ENCODE measurements at regions not wholly inside any gene's neighbourhood (a gene's known extent, or its start where the extent isn't known, plus 50 kb on each side); places are given as distances from the start of the nearest gene placed in this dataset.
"Not testable (repeated sequence)": the region's sequence is repeated elsewhere in the genome, so short reads cannot be mapped to it uniquely, and the experiment has no call there.

- Histone ChIP-seq H3K4me1 (ENCODE audit: control insufficient read depth, insufficient read depth, low read length) (no peaks in the 10 kb centered on the region), H3K9me3 (ENCODE audit: control insufficient read depth, low read length) (no peaks in the 10 kb centered on the region), H3K4me3 (ENCODE audit: low read length) (no peak overlapping the region), H3K27me3 (ENCODE audit: control insufficient read depth, insufficient read depth) (no peaks in the 10 kb centered on the region), H3K27ac (ENCODE audit: low read length) (no peak overlapping the region)
- WGBS: 42% methylated on average over 2 of the region's 2 CpGs
- DNase-seq: no peak
- ATAC-seq: no peak
- intact Hi-C loops (cut with DNase I): no loop called here
Measured at GRCh38 chr17:33873201-33873617, 381.9 kb upstream of the CCL2 start.

GRCh38 chr17:33874617-33875060 lies 380.4 kb upstream of the CCL2 start:
- Histone ChIP-seq H3K9me3 (ENCODE audit: control insufficient read depth, low read length) (no peaks in the 10 kb centered on the region), H3K27me3 (ENCODE audit: control insufficient read depth, insufficient read depth) (no peaks in the 10 kb centered on the region), H3K27ac (ENCODE audit: low read length) (no peak overlapping the region), H3K4me3 (ENCODE audit: low read length) (no peak overlapping the region), H3K4me1 (ENCODE audit: control insufficient read depth, insufficient read depth, low read length) (no peaks in the 10 kb centered on the region)
- 45% methylated on average over 2 of the region's 2 CpGs for WGBS
- intact Hi-C loops (cut with DNase I): no loop called here
- ATAC-seq (no peak), DNase-seq (peak; percentile 27 to 68 (median 68))

DNA sequence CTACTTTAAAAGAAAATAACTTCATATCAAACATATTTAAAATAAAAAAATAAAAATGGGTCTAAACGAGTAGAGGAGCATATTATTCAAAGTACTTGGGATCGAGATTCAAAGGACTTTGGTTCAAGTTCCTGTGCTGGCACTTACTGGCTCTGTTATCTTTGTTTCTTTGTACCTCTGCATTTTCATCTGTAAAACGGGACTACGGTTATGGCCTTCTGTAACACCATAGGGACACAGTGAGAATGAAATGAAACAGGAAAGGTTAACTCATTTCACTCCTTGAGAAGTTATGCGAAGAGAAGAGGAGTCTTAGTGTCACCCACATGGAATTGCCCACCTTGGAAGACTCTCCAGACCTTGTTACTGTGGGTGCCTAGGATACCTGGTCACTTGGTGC lies 379.1 kb upstream of the CCL2 start:
- intact Hi-C loops (cut with DNase I): no loop called here
- H3K27ac ChIP-seq (ENCODE audit: low read length): no peak overlapping the region
- no peaks in the 10 kb centered on the region for H3K9me3 ChIP-seq (ENCODE audit: control insufficient read depth, low read length)
- ATAC-seq (no peak), DNase-seq (no peak)
- WGBS: 74% methylated on average over 5 of the region's 5 CpGs
- no peaks in the 10 kb centered on the region for H3K4me1 ChIP-seq (ENCODE audit: control insufficient read depth, insufficient read depth, low read length)
- H3K4me3 ChIP-seq (ENCODE audit: low read length): no peak overlapping the region
- H3K27me3 ChIP-seq (ENCODE audit: control insufficient read depth, insufficient read depth): no peaks in the 10 kb centered on the region

DNA sequence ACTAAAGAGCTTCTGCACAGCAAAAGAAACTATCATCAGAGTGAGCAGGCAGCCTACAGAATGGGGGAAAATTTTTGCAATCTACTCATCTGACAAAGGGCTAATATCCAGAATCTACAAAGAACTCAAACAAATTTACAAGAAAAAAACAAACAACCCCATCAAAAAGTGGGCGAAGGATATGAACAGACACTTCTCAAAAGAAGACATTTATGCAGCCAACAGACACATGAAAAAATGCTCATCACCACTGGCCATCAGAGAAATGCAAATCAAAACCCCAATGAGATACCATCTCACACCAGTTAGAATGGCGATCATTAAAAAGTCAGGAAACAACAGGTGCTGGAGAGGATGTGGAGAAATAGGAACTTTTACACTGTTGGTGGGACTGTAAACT lies 372.8 kb upstream of the CCL2 start:
- 96% methylated on average over 1 of the region's 2 CpGs for WGBS
- H3K4me3 ChIP-seq (ENCODE audit: low read length); intact Hi-C loops (cut with DNase I); H3K4me1 ChIP-seq (ENCODE audit: control insufficient read depth, insufficient read depth, low read length); H3K27ac ChIP-seq (ENCODE audit: low read length); ATAC-seq; H3K27me3 ChIP-seq (ENCODE audit: control insufficient read depth, insufficient read depth); DNase-seq; H3K9me3 ChIP-seq (ENCODE audit: control insufficient read depth, low read length): not testable (repeated sequence)

DNA sequence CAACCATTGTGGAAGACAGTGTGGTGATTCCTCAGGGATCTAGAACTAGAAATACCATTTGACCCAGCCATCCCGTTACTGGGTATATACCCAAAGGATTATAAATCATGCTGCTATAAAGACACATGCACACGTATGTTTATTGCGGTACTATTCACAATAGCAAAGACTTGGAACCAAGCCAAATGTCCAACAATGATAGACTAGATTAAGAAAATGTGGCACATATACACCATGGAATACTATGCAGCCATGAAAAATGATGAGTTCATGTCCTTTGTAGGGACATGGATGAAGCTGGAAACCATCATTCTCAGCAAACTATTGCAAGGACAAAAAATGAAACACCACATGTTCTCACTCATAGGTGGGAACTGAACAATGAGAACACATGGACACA lies 372.4 kb upstream of the CCL2 start:
- H3K27me3 ChIP-seq (ENCODE audit: control insufficient read depth, insufficient read depth); ATAC-seq; intact Hi-C loops (cut with DNase I); H3K4me1 ChIP-seq (ENCODE audit: control insufficient read depth, insufficient read depth, low read length); H3K4me3 ChIP-seq (ENCODE audit: low read length); H3K9me3 ChIP-seq (ENCODE audit: control insufficient read depth, low read length); H3K27ac ChIP-seq (ENCODE audit: low read length); DNase-seq: not testable (repeated sequence)
- WGBS: 85% methylated on average over 3 of the region's 3 CpGs

DNA sequence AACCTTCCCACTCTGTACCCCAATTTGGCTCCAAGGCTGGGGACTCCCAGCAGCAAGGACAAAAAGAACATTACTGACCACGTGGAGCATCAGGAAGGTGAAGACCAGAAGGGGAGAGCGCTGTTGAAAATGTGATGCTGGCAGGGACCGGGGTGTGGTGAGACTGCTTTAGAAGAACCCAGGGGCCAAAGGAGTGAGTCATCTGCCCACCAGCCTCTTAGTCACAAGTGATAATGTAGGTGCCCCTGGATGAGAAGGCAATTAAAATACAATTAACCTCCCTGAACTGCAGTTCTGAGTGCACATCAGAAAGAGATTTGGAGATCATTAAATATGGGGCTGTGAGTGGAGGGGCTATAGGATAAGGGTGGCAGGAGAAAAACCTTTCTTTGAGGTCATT lies 366.6 kb upstream of the CCL2 start:
- Histone ChIP-seq H3K9me3 (ENCODE audit: control insufficient read depth, low read length) (no peaks in the 10 kb centered on the region), H3K4me3 (ENCODE audit: low read length) (no peak overlapping the region), H3K27me3 (ENCODE audit: control insufficient read depth, insufficient read depth) (peaks cover 3% of the 10 kb centered on the region), H3K27ac (ENCODE audit: low read length) (no peak overlapping the region), H3K4me1 (ENCODE audit: control insufficient read depth, insufficient read depth, low read length) (no peaks in the 10 kb centered on the region)
- intact Hi-C loops (cut with DNase I): no loop called here
- WGBS: 42% methylated on average over 3 of the region's 3 CpGs
- no peak for DNase-seq
- no peak for ATAC-seq

DNA sequence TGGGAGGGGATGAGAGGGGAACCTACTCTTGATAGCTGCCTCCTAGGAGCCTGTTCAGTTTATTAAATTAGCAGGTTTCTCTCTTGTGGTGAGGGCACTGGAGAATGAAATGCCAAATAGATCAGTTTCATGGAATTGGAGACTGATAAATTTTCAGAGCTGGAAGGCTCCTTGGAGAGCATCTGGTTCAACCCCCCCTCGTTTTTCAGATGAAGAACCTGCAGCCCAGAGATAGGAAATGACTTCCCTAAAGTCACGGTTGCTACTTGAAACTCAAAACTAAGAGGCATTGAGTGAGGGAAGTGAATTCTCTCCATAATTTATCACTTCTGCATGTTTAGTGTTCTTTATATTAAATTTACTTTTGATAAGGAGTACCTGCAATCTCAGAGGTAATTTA lies 366.0 kb upstream of the CCL2 start:
- Histone ChIP-seq H3K4me3 (ENCODE audit: low read length) (no peak overlapping the region), H3K27me3 (ENCODE audit: control insufficient read depth, insufficient read depth) (peaks cover 3% of the 10 kb centered on the region), H3K27ac (ENCODE audit: low read length) (no peak overlapping the region), H3K4me1 (ENCODE audit: control insufficient read depth, insufficient read depth, low read length) (no peaks in the 10 kb centered on the region), H3K9me3 (ENCODE audit: control insufficient read depth, low read length) (no peaks in the 10 kb centered on the region)
- DNase-seq: no peak
- no peak for ATAC-seq
- intact Hi-C loops (cut with DNase I): no loop called here
- 32% methylated on average over 2 of the region's 2 CpGs for WGBS

- Histone ChIP-seq H3K27me3 (ENCODE audit: control insufficient read depth, insufficient read depth) (no peaks in the 10 kb centered on the region), H3K9me3 (ENCODE audit: control insufficient read depth, low read length) (no peaks in the 10 kb centered on the region), H3K4me1 (ENCODE audit: control insufficient read depth, insufficient read depth, low read length) (no peaks in the 10 kb centered on the region), H3K27ac (ENCODE audit: low read length) (no peak overlapping the region), H3K4me3 (ENCODE audit: low read length) (no peak overlapping the region)
- no peak for ATAC-seq
- intact Hi-C loops (cut with DNase I): no loop called here
- DNase-seq: no peak
- WGBS: 77% methylated on average over 2 of the region's 2 CpGs
Measured at GRCh38 chr17:33889766-33890165, 365.3 kb upstream of the CCL2 start.

- intact Hi-C loops (cut with DNase I): no loop called here
- ATAC-seq (no peak), DNase-seq (no peak)
- H3K9me3 ChIP-seq (ENCODE audit: control insufficient read depth, low read length): no peaks in the 10 kb centered on the region
- no peak overlapping the region for H3K27ac ChIP-seq (ENCODE audit: low read length)
- no peaks in the 10 kb centered on the region for H3K4me1 ChIP-seq (ENCODE audit: control insufficient read depth, insufficient read depth, low read length)
- WGBS: 35% methylated on average over 6 of the region's 6 CpGs
- H3K4me3 ChIP-seq (ENCODE audit: low read length): no peak overlapping the region
- H3K27me3 ChIP-seq (ENCODE audit: control insufficient read depth, insufficient read depth): no peaks in the 10 kb centered on the region
Measured at GRCh38 chr17:33892717-33893591, 362.1 kb upstream of the CCL2 start.

DNA sequence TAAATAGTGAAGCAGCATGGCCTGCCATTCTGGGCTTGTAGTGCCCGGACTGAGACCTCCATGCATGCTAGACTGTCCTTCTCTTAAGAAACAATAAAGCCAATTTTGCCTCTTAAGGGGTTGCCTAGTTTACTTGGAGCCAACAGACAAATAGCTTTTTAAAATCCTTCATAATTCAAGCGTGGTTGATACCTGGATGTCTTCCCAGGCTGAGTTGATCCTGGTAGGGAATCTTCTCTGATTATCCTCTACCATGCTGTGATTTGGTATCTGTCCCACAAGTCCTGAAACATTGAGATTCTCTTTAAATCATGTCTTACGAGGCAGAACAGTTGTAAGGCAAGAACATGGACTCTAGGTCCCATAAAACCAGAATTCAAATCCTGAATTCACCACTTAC lies 359.6 kb upstream of the CCL2 start:
- no peak for ATAC-seq
- Histone ChIP-seq H3K27ac (ENCODE audit: low read length) (no peak overlapping the region), H3K4me1 (ENCODE audit: control insufficient read depth, insufficient read depth, low read length) (no peaks in the 10 kb centered on the region), H3K4me3 (ENCODE audit: low read length) (no peak overlapping the region), H3K9me3 (ENCODE audit: control insufficient read depth, low read length) (no peaks in the 10 kb centered on the region), H3K27me3 (ENCODE audit: control insufficient read depth, insufficient read depth) (no peaks in the 10 kb centered on the region)
- no peak for DNase-seq
- intact Hi-C loops (cut with DNase I): no loop called here
- WGBS: 68% methylated on average over 3 of the region's 3 CpGs

- no peaks in the 10 kb centered on the region for H3K9me3 ChIP-seq (ENCODE audit: control insufficient read depth, low read length)
- no peak overlapping the region for H3K4me3 ChIP-seq (ENCODE audit: low read length)
- WGBS: 55% methylated on average over 6 of the region's 6 CpGs
- no peaks in the 10 kb centered on the region for H3K27me3 ChIP-seq (ENCODE audit: control insufficient read depth, insufficient read depth)
- H3K4me1 ChIP-seq (ENCODE audit: control insufficient read depth, insufficient read depth, low read length): no peaks in the 10 kb centered on the region
- intact Hi-C loops (cut with DNase I): no loop called here
- DNase-seq (no peak), ATAC-seq (no peak)
- H3K27ac ChIP-seq (ENCODE audit: low read length): no peak overlapping the region
Measured at GRCh38 chr17:33896263-33896662, 358.8 kb upstream of the CCL2 start.

DNA sequence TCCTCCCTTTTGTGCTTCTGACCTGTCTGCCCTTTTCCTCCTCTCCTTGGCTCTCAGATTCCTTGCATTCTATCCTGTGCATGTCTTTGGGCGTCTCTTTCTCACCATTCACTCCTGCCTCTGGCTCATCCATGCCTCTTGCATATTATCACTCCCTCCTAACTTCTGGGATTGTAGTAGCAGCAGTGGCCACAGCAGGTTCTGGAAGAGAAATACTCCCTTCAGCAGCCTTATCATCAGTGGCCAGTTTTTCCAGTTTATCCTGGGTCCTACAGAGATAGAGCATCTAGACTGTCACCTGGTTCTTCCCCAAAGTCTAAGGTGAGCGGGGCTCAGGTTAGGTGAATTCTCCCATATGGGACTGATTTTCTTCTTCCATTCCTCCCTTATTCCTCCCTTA lies 354.0 kb upstream of the CCL2 start:
- 65% methylated on average over 2 of the region's 2 CpGs for WGBS
- Histone ChIP-seq H3K27me3 (ENCODE audit: control insufficient read depth, insufficient read depth) (no peaks in the 10 kb centered on the region), H3K4me1 (ENCODE audit: control insufficient read depth, insufficient read depth, low read length) (no peaks in the 10 kb centered on the region), H3K4me3 (ENCODE audit: low read length) (no peak overlapping the region), H3K9me3 (ENCODE audit: control insufficient read depth, low read length) (no peaks in the 10 kb centered on the region), H3K27ac (ENCODE audit: low read length) (no peak overlapping the region)
- no peak for ATAC-seq
- intact Hi-C loops (cut with DNase I): no loop called here
- DNase-seq: no peak
